Omental fat pad (tissue), 3 donors: ENCODE measurements at regions not wholly inside any gene's neighbourhood (a gene's known extent, or its start where the extent isn't known, plus 50 kb on each side); places are given as distances from the start of the nearest gene placed in this dataset.

ENCODE experiments used
- ATAC-seq: fragments of 150-250 bp; one replicate; pipeline ENCODE4 v1.9.1; 2016; ENCODE audit warnings: mild to moderate bottlenecking, moderate library complexity; ENCODE audit not compliant: low FRiP score
- DNase-seq: peaks from one replicate; pipeline ENCODE4 v3.0.0-alpha.2; 2019; ENCODE audit warnings: low spot score
- TF ChIP-seq, protein P1 (sequence below), 3 donors: fragments of 450-650 bp; IDR thresholded peaks; one replicate each; pipeline ENCODE4 v1.5.1; 2016 to 2017; ENCODE audit warnings: antibody characterized with exemption in 3 of 3, mild to moderate bottlenecking in 3 of 3, moderate library complexity in 2 of 3

GRCh38 chr5:155068616-155069100 lies 55.1 kb downstream of the KIF4B start:
- DNase-seq (no peak), ATAC-seq (no peak)
- TF ChIP-seq, protein P1, sequence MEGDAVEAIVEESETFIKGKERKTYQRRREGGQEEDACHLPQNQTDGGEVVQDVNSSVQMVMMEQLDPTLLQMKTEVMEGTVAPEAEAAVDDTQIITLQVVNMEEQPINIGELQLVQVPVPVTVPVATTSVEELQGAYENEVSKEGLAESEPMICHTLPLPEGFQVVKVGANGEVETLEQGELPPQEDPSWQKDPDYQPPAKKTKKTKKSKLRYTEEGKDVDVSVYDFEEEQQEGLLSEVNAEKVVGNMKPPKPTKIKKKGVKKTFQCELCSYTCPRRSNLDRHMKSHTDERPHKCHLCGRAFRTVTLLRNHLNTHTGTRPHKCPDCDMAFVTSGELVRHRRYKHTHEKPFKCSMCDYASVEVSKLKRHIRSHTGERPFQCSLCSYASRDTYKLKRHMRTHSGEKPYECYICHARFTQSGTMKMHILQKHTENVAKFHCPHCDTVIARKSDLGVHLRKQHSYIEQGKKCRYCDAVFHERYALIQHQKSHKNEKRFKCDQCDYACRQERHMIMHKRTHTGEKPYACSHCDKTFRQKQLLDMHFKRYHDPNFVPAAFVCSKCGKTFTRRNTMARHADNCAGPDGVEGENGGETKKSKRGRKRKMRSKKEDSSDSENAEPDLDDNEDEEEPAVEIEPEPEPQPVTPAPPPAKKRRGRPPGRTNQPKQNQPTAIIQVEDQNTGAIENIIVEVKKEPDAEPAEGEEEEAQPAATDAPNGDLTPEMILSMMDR (IDR thresholded peaks at IDR 0.05) = no peak

DNA sequence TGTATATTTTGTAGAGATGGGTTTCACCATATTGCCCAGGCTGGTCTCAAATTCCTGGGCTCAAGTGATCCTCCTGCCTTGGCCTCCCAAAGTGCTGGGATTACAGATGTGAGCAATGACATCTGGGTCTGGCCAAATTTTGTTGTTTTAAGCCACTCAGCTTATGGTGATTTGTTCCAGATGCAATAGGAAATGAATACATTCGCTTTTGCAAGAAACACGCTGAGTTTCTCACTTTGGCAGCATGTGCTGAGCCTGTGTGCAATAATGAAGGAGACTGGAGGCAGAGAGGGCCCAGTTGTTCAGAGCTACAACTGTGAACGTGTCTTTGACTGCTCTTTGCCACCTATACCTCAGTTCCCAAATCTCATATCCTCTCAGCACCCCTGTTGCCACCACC lies 56.4 kb downstream of the KIF4B start:
- DNase-seq (no peak), ATAC-seq (no peak)
- TF ChIP-seq, protein P1 (IDR thresholded peaks at IDR 0.05) = no peak

GRCh38 chr5:155070781-155071180 lies 57.2 kb downstream of the KIF4B start:
- TF ChIP-seq, protein P1 (IDR thresholded peaks at IDR 0.05) = no peak
- DNase-seq = no peak
- no peak for ATAC-seq

DNA sequence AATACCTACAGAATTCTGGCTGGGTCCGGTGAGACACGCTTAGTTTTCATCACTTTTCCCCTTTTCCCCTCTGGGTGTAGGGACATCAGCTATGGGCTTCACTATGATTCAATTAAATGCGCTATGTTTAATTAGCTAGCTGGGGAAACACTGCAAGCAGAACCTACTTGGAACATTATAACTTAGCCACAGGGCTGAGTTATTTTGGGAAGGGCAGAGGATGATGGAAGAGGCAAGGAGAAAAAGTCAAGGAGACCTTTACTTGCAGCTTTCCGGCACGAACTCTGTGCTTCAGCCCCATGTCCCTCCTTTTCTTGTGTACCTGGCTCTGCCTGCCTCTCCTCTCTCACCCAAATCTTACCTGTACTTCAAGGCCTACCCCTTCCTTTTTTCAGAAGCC lies 62.8 kb downstream of the KIF4B start:
- DNase-seq (no peak), ATAC-seq (no peak)
- TF ChIP-seq, protein P1 (IDR thresholded peaks at IDR 0.05) = no peak

GRCh38 chr5:155079698-155080097 lies 66.1 kb downstream of the KIF4B start:
- TF ChIP-seq, protein P1 (IDR thresholded peaks at IDR 0.05) = no peak
- DNase-seq (no peak), ATAC-seq (no peak)

GRCh38 chr5:155080721-155081120 lies 67.2 kb downstream of the KIF4B start:
- ATAC-seq (no peak), DNase-seq (no peak)
- TF ChIP-seq, protein P1 (IDR thresholded peaks at IDR 0.05) = no peak

- no peak for ATAC-seq
- no peak for DNase-seq
- TF ChIP-seq, protein P1 (IDR thresholded peaks at IDR 0.05) = no peak
Measured at GRCh38 chr5:155081618-155082017, 68.1 kb downstream of the KIF4B start.
